ENCODE measurements at regions not wholly inside any gene's neighbourhood (a gene's known extent, or its start where the extent isn't known, plus 50 kb on each side); places are given as distances from the start of the nearest gene placed in this dataset.

DNA sequence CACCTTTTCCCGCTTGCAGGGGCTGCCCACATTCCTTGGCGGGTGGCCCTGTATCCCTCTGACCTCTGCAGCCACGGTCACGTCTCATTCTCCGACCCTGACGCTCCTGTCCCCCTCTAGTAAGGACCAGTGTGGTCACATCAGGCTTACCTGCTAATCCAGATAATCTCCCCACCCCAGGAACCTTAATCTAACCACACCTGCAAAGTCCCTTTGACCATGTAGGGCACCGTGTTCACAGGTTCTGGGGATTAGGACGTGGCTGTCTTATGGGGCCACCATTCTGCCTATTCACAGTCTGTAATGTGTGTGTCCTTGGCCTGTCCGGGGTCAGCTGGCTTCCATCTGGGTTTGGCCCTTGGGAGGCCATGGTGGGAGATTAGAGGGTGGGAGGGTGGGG, 368.9 kb downstream of the AACS start:
- no peak for DNase-seq (ENCODE audit: low read depth)

DNA sequence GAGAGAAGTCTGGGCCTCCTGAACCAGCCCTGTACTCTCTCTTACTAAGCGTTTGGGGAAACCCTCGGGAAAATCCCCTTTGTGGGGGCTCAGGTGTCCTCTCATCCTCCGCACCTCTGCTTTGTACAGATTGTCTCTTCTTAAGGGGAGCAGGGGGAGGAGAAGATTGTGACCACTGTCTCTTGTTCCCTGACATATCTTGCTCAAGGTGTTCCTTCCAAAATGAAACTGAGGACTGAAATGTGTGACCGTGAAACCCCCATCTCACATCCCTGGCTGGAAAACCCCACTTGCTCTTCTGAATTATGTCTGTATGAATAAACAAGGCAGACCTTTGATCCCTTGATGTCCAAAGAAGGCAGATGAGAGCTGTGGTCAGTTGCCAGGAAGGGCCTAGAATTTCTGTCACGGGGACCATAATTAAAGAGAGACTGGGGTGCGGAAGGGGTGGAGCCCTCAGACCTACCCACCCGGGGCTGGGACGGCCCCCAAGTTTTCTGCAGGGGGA, 369.8 kb downstream of the AACS start:
- no peak for DNase-seq (ENCODE audit: low read depth)

DNA sequence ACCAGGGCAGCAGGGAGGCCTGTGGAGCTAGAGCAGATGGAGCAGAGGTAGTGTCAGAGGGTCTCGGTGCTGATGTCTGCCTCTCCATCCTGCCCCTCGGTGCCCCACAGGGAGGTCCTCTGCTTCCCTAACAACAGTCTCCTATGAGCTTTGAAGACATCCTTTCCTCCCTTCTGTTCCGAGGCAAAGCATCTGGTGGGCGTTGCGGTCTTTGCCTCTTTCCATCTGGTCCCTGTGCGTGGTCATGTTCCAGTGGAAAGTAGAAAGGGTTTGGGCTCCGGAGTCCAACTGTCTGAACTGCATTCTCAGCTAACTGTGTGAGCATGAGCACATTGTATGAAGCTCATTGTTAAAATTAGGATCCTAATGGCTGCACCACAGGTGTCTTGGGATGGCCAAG, 370.6 kb downstream of the AACS start:
- no peak for DNase-seq (ENCODE audit: low read depth)

DNA sequence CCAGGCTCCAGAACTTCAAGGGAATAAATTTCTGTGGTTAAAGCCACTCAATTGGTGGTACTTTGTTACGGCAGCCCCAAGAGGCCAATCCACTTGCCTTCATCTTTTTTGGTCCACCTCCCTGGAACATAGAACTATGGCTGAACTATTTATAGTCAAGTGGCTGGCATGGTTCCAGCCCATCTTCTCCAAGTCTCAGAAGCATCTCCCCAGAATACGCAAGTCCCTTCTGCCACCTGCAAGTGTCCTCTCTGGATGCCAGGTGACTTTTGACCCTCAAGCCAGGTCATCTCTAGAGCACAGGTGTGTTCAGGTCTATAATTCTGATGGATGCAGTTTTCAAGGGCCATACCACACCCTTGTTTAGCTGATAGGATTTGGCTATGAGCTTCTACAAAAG, 371.5 kb downstream of the AACS start:
- DNase-seq (ENCODE audit: low read depth) = no peak

DNA sequence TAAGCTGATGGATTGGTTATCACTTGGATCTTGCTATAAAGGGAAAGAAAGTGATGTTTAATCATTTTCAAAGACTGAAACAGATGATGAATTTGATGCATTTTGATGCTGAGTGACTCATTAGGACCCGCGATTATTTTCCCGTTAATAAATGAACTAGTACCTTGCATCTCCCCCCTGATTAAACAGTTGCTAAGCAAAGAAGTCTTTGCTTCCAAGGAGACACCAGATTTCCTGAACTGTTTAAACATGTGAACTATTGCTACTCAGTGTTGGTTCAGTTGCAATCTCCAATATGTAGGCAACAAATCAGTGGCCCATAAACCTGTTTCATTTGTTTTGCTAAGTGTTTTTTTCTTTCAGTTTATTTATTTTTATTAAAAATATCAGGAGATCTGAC, 375.2 kb downstream of the AACS start:
- no peak for DNase-seq (ENCODE audit: low read depth)

DNA sequence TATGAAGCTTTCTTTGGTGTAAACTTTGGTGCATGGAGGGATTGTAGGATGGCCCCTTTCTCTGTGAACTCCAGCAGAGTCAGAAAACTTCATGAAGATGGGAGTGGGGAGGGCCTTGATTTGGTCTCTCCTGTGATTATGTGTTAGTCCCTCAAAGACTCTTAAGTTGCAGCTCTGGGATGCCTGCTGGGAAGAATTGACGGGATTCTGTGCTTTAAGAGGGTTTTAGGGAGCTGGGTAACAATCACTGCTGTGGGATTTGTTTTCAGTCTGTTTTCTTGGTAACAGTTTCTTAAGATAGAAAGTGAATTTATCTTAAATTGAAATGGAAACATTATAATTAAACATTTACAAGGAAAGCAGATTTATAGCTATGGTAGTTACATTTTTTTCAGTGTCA, 378.1 kb downstream of the AACS start:
- no peak for DNase-seq (ENCODE audit: low read depth)

DNA sequence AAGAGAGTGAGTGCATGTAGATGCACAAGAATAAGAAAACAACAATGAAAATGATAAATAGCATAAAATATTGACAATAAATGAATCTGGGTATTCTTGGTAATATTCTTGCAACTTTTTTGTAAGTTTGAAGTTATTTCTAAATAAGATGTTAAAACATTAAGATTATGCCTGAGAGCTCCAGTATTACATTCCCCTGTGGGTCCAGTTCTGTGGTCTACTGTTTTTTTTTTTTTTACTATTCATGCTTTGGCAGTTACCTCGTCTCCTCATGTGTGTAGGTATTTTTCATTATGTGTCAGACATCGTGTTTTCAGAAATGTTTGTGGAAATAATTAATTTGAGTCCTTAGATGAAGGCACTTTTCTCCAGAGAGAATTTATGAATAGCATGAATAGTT, 386.2 kb downstream of the AACS start:
- no peak for DNase-seq (ENCODE audit: low read depth)

DNA sequence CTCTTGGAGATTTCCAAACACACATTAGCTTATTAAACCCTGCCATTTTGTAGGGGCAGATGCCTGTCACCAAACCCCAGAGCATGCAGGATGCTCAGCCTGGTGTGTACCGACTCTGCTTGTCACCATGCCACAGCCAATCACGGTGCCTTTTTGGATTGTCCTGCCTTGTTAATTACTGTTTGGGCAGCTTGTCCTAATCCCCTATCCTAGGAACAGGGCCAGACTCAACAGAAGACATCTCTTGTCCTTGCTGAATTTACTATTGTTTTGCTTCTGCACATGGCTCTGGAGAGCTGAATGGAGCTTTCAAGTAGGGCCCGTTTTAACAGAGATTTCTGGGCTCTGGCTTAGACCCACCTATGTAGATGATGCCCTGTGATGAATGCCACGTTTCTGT, 388.5 kb downstream of the AACS start:
- DNase-seq (ENCODE audit: low read depth) = no peak

DNA sequence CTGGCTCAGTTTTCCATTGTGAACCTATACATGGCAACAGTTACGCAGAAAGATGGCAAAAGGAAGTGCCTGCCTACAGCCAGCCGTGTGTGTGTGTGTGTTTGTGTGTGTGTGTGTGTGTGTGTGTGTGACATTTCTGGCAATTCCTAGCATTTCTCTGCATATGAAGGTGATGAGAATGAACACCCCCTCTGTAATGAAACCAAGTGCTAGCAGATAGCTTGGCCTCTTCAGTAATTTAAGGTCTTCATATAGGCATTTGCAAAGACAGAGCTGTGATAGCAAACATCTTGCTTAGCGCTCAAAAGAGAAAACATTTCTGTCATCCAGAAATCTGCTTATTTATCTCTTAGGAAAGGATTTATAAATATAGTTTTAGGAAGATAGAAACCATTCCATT, 389.1 kb downstream of the AACS start:
- no peak for DNase-seq (ENCODE audit: low read depth)

DNA sequence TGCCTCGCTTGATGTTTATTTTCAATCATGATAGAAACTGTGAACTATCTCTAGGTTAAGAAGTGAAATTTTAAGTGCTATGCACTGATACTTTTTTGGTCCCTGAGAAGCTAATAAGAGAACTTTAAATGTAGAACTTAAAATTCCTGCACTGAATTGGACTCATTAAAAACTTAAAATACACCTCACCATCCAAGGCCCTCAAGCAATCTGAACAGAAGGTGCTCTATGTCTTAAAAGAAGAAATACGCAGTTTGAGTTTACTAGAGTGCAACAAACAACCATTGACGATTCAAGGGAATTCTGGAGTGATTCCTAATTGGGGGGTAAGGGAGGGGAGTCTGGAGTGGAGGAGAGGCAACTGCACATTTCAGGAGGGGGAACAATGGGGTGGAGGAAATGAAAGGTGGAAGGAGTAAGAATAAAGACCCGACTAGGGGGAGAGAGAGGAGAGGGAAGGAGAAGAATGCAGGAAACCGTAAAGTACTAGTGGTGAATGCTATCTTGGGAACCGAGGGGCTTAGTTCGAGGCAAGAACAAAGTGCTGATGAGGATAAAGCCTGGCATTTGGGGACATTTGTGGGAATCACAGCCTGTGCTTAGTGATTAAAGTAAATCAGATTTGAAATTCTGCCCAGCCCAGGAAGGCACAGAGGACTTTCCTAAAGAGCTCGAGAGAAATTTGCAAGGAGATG, 389.7 kb downstream of the AACS start:
- DNase-seq (ENCODE audit: low read depth) = no peak

DNA sequence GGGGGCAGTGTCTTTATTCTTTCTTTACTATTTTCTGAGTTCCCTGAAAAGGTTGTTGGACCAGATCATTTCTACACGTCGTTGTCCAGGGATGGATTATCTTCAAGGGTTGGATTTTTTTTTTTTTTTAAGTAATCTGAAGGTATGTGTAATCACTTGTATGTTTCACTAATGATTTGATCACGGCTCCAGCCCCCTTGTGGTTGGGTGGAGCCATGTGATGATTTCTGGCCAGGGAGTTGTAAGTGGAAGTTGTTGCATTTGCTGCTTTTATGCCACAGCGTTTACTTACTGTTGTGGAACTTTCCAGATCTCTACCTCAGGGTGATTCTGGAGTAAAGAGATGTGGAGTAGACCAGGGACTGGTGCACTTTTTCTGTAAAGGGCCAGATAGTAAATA, 390.3 kb downstream of the AACS start:
- DNase-seq (ENCODE audit: low read depth) = no peak

DNA sequence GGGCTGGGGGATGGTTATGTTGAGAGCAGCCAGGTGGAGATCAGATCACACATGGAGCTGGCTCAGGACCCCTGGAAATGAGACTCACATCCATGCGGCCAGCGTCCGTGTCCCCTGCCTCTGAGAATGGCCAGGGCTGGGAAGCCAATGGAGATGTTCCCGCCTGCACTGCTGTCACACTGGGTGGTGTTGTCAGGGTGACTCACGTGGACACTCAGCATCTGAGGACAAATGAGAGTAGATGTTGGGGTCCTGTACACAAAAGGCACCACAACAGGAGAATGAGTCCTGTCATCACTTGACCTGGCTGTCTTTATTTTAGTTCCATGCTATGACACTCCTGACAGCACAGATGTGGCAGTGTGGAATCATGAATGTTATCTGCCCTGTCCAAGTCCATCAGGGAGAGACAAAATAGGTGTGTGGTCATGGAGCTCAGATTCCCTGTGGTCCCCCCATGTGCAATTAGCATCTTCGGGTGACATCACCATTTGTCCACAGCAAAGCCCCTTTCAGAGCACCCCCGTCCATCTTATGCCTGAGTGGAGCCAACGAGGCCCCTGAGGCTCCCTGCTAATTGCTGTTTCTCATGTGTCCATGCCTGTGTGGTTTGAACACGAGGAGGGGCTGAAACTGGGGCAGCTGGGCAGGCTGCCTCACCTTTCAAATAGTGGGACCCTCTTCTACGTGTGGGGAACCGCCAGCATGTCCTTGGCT, 393.5 kb downstream of the AACS start:
- DNase-seq (ENCODE audit: low read depth) = no peak

DNA sequence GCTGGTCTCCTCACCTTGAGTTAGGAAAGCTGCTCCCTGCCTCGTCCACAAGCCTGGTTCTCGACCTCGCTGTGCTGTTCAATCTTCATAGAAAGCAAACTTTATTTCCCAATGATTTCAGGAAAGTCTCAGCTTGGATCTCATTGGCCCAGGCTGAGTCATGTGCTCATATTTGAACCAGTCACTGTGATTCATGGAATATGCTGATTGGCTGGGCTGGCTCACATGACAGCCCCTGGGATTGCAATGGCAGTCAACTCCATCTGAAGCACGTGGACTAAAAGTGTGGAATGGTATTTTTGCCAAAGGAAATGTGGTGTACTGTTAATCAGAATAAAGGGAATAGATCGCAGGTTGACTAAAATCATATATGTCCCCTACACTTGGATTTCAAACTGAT, 396.6 kb downstream of the AACS start:
- no peak for DNase-seq (ENCODE audit: low read depth)

DNA sequence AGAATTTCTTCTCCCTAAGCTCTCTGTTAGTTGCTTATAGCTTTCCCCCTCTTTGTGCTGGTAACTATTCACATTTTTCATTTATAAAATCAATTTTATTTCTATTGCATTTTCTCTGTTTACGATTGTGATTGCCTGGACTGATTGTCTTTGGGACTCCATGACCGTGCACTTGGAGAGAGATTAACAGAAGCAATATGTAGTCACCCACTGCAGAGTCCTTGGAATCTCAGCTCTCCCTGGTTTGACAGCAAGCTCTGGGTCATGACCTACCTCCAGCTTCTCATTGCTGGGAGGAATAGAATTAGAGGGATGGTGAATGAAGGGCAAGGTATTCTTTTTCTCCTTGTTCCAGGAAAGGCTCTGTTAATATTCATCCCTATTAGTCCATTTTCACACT, 398.2 kb downstream of the AACS start:
- DNase-seq (ENCODE audit: low read depth) = no peak

DNA sequence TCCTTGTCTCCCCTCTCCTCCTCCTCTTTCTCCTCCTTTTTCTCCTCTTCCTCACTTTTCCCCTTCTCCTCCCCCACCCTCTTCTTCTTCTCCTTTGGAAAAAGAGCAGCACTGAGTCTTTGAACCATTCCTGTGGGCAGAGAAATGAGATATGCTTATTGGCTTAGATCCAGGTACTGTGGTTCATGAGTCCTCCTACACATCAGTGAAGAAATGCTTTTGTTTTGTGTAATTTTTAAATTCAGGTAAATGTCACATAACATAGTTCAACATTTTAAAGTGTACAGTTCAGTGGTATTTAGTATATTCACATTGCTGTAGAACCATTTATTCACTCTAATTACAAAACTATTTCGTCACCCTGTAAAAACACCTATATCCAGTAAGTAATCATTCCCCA, 402.1 kb downstream of the AACS start:
- DNase-seq (ENCODE audit: low read depth) = no peak

DNA sequence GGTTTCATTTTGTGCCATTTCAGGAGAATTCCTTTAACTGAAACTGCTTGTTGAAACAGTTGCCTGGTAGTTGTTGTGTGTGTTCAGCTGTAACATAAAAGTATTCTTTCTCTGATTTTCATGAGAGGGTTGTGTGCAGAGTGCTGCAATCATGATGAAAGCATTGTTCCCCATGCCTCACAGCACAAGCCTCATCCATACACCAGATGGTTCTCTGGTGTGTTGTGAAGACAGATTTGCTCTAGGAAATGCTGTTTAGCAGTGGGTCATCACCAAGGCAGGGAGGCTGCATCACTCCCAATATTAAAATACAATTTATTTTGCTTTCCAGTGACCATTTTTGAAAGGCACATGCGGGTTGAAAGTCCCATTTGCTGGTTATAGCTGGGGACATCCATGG, 404.4 kb downstream of the AACS start:
- DNase-seq (ENCODE audit: low read depth) = no peak

DNA sequence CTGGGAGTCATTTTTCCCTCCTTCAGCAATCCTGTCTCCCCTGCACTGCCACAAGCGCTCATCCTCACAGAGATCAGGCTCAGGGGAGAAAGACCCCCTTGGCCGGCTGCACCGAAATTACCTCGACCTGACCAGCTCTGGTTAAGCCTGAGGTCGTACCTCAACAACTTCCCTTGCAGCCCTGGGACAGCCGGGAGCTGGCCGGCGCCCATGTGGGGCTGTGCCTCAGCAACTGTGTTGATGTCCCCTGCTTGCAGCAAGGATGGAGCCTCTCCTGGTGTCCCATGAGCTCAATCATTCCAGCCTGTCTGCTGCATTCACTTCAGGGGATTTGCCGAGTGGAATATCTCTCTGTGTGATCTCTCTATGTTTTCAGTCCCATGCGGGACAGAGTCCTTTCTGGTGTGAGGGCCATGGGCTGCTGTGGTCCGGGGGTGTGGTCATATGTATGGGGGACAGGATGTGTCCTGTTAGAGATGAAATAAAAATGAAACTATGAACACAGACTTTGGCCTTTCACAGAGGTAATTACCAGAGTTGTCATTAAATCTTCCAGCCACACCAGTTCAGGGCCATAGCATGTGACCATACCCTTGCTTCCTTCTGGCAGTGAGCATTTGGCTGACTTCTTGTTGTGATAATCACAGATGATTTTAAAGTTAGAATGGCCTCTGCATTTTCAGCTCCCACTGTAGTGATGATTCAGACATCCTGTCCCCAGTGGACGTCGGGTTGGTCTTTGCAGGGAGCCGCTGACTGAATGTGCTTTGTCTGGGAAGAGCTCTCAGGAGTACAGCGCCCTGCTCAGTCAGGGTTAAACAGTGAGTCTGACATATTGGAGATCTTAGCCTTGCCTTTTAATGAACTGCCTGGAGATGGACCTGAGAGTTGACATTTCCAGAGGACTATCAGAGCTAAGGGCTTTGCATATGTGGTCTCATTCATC, 405.9 kb downstream of the AACS start:
- no peak for DNase-seq (ENCODE audit: low read depth)

DNA sequence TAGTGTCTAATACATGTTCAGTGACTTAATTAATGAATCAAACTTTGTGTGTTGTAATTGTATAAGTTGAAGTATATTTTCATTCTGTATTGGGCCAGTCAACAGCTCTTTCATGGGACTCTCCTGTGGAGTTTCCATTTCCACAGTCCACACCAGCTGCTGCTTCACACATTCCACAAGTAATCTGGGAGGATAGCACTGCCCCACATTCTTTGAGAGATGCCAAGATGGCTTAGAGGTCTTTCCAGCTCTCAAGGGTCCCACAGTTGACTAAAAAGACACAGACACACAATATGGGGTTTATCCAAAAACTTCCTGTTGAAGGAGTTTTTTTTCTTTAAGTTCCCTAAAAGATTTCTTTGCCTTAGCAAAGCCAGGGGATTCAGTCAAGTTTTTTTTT, 408.3 kb downstream of the AACS start:
- no peak for DNase-seq (ENCODE audit: low read depth)

DNA sequence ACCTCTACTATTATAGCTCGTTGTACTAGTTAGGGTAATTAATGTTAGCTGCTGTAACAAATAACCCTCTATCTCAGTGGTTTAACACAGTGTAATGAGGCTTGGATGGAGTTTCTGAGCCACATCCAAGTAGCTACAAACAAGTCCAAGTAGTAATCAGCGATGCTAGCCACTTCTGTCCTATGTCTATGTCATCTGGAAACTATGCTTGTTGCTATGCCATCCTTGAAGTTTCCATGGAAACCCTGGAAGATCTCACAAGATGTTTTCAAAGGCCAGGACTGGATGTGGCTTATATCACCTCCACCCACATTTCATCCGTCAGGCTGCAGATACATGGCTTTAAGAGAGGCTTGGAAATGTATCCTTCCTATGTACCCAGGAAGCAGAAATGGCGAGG, 422.1 kb downstream of the AACS start:
- no peak for DNase-seq (ENCODE audit: low read depth)

DNA sequence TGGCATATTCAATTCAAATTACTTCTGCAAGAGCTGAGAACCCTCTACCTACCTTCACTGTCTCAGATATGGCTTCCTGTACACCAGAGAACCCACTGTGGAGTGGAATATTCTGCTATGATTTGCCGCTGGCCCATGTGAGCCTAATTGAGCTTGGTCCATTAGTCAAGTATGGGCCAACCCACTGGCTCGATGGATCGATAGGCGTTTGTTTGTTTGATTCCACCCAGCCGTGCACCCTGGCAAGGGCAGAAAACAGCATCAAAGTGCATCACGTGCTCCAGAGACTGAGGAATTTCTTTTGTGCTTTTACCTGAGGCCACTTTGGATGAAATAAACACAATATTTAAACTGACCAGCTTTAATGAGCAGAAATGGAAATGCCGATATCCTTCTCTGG, 426.3 kb downstream of the AACS start:
- DNase-seq (ENCODE audit: low read depth) = no peak

DNA sequence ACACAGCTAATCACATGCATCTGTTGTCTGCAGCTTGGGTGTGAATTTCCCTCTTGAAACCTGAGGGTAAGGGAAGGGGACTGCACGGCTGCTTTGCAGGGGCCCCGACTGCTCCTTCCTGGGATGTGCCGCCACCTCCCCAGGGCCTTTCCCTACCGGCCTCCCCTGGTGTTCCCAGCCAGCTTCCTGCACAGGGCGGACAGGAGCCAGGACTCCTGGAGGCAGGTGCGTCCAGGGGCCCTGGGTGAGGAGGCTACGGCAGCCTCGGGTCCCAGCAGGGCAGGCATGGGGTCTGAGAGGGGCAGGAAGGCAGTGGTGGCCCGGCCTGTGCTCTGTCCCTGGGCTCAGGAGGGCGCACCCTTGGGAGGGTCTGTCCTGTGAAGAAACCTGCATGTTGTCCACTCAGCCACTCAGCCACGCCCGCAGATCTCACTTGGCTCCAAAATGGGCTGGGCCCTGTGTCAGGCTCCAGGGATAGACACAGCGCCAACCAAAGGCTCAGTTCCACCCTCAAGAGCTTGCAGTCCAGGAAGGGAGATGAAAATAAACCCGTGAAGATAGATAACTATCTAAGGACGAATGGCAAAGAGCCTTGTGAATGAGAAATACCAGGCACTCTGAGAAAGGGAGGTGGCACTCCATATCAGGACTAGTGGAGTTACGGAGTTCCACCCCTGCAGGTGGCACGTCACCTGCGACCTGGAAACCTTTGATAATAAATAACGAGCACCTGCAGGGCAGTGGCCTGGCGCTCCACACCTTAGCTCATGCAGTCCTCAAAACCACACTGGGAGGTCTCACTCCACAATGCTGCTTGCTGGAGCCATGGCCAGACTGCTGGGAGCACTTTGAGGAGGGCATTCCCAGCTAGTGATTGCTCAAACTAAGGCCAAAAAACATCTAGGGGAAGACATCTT, 427.4 kb downstream of the AACS start:
- no peak for DNase-seq (ENCODE audit: low read depth)
